IgD-negative memory B cell (primary cell): ENCODE measurements at regions not wholly inside any gene's neighbourhood (a gene's known extent, or its start where the extent isn't known, plus 50 kb on each side); places are given as distances from the start of the nearest gene placed in this dataset.
"Not testable (repeated sequence)": the region's sequence is repeated elsewhere in the genome, so short reads cannot be mapped to it uniquely, and the experiment has no call there.

ENCODE experiments used
- H3K27ac Mint-ChIP-seq, 3 donors: one replicate each; pipeline ENCODE4 v1.8.0; 2020 to 2022; ENCODE audit warnings: mild to moderate bottlenecking in 3 of 3, mixed read lengths in 3 of 3, moderate library complexity in 1 of 3
- H3K27me3 Mint-ChIP-seq: one replicate; pipeline ENCODE4 v1.8.0; 2021; ENCODE audit warnings: mixed read lengths
- H3K36me3 Mint-ChIP-seq: one replicate; pipeline ENCODE4 v1.8.0; 2020; ENCODE audit warnings: mild to moderate bottlenecking, mixed read lengths
- H3K4me1 Mint-ChIP-seq, 3 donors: one replicate each; pipeline ENCODE4 v1.8.0; 2020 to 2022; ENCODE audit warnings: mixed read lengths in 3 of 3, mild to moderate bottlenecking in 1 of 3
- H3K4me3 Mint-ChIP-seq, 4 donors: one replicate each; pipeline ENCODE4 v1.8.0; 2020 to 2022; ENCODE audit warnings: mild to moderate bottlenecking in 4 of 4, mixed read lengths in 4 of 4, moderate library complexity in 3 of 4
- H3K9me3 Mint-ChIP-seq, 3 donors: one replicate each; pipeline ENCODE4 v1.8.0; 2020 to 2021; ENCODE audit warnings: mixed read lengths in 3 of 3, mild to moderate bottlenecking in 1 of 3

DNA sequence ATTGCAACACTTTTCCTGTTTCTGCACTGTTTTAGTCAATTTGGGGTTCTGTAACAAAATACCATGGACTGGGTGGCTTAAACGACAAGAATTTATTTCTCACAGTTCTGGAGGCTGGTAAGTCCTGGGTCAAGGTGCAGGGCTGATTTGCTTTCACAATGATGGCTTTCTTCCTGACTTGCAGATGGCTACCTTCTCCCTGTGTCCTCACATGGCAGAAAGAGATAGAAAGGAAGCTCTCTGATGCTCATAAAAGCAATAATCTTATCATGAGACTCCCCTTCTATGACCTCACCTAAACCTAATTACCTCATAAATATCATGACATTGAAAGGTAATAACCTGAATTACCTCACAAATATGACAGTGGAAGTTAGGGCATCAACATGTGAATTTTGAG lies 511.5 kb upstream of the CITED2 start:
- no peaks in the 10 kb centered on the region for H3K27me3 Mint-ChIP-seq

GRCh38 chr6:139883776-139884175 lies 509.3 kb upstream of the CITED2 start:
- Mint-ChIP-seq H3K4me3 (peak overlapping the region in 2 of 4 donors; percentile 70 to 72), H3K27me3 (no peaks in the 10 kb centered on the region), H3K27ac (no peak overlapping the region), H3K4me1 (peaks cover 14 to 22% (median 20%) of the 10 kb centered on the region in 3 donors), H3K9me3 (no peaks in the 10 kb centered on the region), H3K36me3 (no peaks in the 10 kb centered on the region)

More for the DNA sequence above, 511.5 kb upstream of the CITED2 start:
- Mint-ChIP-seq H3K36me3 (no peaks in the 10 kb centered on the region), H3K4me1 (peaks cover 14 to 22% (median 20%) of the 10 kb centered on the region in 3 donors), H3K27ac (no peak overlapping the region), H3K9me3 (no peaks in the 10 kb centered on the region), H3K4me3 (no peak overlapping the region)

DNA sequence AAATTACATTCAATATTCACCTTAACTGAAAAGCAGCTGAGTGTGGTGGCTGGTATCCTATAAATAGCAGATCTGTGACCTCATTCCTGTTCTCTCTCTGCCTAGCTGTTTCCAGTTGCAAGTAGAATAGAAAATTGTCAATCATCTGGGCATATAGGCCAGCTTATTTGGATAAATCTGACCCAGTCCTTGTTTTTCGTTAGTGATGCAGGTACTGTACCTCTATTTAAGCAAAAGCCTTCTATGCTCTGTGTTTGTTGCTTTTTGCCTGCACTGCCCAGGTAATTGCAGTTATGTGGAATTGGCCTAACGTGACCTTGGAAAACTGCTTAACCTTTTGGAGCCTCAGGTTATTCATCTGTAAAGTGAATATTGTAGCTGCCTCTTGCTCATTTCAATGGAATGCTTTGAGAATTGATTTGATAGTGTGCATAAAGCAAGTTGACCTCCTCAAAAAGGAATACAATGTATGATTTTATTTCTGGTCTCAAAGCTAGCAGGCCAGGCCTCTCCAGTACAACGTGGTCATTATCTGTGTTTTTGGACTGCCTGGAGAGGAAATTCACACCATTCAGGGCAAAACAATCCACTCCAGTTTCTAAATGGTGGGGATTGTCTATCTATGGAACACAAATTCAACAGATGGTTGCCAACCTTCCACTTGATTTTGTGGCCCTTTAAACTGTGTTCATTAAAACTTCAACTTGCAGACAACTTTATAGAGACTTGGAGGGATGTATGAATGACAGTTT lies 508.7 kb upstream of the CITED2 start:
- peak overlapping the region in 2 of 4 donors; percentile 70 to 72 for H3K4me3 Mint-ChIP-seq
- no peaks in the 10 kb centered on the region for H3K9me3 Mint-ChIP-seq
- peaks cover 14 to 22% (median 20%) of the 10 kb centered on the region in 3 donors for H3K4me1 Mint-ChIP-seq
- H3K27me3 Mint-ChIP-seq = no peaks in the 10 kb centered on the region
- H3K36me3 Mint-ChIP-seq = no peaks in the 10 kb centered on the region
- H3K27ac Mint-ChIP-seq = no peak overlapping the region

DNA sequence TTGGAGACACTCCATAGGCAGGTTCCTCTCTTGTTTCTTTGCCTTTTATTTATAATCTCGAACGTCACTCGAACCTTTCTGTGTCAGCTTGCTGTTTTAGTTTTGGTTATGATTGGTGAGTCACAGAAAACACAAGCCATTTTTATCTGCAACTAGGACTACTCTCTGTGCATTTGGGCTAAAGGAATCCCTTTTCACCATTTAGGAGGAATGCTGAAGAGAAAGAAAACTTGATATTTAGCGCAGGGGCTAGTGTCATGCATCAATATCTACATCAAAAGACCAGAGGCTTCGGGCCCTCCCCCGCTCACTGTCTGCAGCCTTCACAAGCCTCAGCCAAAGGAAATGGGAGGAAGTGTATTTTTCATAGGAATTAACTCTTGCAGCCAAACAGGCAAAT lies 507.8 kb upstream of the CITED2 start:
- H3K9me3 Mint-ChIP-seq = no peaks in the 10 kb centered on the region
- H3K27me3 Mint-ChIP-seq = no peaks in the 10 kb centered on the region
- peaks cover 14 to 22% (median 20%) of the 10 kb centered on the region in 3 donors for H3K4me1 Mint-ChIP-seq
- peak overlapping the region in 1 of 3 donors; percentile 71 for H3K27ac Mint-ChIP-seq
- H3K36me3 Mint-ChIP-seq = no peaks in the 10 kb centered on the region
- peak overlapping the region in 1 of 4 donors; percentile 65 for H3K4me3 Mint-ChIP-seq

- Mint-ChIP-seq H3K4me3 (no peak overlapping the region), H3K36me3 (no peaks in the 10 kb centered on the region), H3K9me3 (no peaks in the 10 kb centered on the region), H3K4me1 (peaks cover 14 to 22% (median 20%) of the 10 kb centered on the region in 3 donors), H3K27me3 (no peaks in the 10 kb centered on the region), H3K27ac (no peak overlapping the region)
Measured at GRCh38 chr6:139881728-139882211, 507.3 kb upstream of the CITED2 start.

DNA sequence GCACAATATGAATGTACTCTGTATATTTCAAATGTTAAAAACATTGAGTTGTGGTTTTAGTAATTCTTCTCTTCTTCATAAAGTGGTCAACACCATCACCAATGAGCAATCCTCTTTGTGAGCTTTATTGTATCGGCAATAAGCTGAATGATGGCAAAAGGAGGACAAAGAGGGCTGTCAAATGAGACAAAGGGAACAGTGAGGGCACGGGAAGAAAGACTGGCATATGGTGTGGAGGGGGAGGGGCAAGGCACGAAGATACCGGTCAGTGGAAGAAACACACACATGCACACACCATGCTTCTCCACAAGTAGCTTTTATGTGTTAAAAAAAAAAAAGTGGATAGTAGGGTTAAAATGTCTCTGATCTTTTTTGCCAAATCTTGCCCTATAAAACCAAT lies 506.8 kb upstream of the CITED2 start:
- no peak overlapping the region for H3K4me3 Mint-ChIP-seq
- no peaks in the 10 kb centered on the region for H3K9me3 Mint-ChIP-seq
- H3K27ac Mint-ChIP-seq = no peak overlapping the region
- no peaks in the 10 kb centered on the region for H3K36me3 Mint-ChIP-seq
- H3K27me3 Mint-ChIP-seq = no peaks in the 10 kb centered on the region
- peaks cover 14 to 20% (median 19%) of the 10 kb centered on the region in 3 donors for H3K4me1 Mint-ChIP-seq

GRCh38 chr6:139879823-139880356 lies 505.4 kb upstream of the CITED2 start:
- Mint-ChIP-seq H3K27ac (no peak overlapping the region), H3K9me3 (no peaks in the 10 kb centered on the region), H3K4me1 (peaks cover 14 to 20% (median 14%) of the 10 kb centered on the region in 3 donors), H3K4me3 (no peak overlapping the region), H3K36me3 (no peaks in the 10 kb centered on the region), H3K27me3 (no peaks in the 10 kb centered on the region)

DNA sequence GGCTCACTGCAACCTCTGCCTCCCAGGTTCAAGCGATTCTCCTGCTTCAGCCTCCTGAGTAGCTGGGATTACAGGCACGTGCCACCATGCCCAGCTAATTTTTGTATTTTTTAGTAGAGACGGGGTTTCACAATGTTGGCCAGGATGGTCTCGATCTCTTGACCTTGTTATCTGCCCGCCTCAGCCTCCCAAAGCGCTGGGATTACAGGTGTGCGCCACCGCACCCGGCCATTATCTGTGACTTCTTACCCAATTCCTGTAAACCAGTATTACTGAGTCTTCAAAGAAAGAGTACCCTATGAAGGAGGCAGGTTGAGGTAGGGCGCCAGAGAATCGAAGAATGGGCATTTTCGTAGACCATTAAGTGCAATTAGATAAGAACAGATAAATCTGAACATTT lies 504.8 kb upstream of the CITED2 start:
- not testable (repeated sequence) for H3K27ac Mint-ChIP-seq, H3K4me3 Mint-ChIP-seq, H3K27me3 Mint-ChIP-seq, H3K9me3 Mint-ChIP-seq, H3K36me3 Mint-ChIP-seq
- H3K4me1 Mint-ChIP-seq = peaks cover 14 to 20% (median 14%) of the 10 kb centered on the region in 3 donors

DNA sequence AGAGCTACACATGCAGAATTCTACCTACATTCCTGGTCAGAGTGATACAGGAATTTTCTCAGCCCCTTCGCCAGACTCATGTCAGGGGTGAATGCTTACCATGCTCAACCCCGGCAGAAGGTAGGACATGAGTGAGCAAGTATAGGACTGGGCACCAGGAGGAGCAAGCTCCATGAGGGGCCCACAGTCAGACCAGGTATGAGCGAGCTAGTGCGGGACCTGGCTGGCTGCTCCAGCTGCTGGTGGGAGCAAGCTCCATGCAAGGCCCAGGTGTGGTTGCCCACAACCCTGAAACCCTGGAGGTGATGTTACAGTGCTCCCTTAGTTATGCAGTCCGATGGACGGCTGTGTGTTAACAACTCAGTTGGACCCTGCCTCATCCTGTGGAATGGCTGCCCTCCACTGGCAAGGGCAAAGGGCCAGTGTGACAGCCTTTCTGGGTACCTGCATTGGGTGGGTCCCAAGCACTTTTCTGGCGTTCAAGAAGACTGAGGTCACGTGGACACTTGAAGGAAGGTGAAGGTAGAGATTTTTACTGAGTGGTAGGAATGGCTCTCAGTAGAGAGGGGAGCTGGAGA lies 503.5 kb upstream of the CITED2 start:
- H3K36me3 Mint-ChIP-seq = no peaks in the 10 kb centered on the region
- H3K27me3 Mint-ChIP-seq = no peaks in the 10 kb centered on the region
- peak overlapping the region in 1 of 3 donors; percentile 18 for H3K27ac Mint-ChIP-seq
- no peak overlapping the region for H3K4me3 Mint-ChIP-seq
- H3K4me1 Mint-ChIP-seq = peaks cover 5 to 8% (median 6%) of the 10 kb centered on the region in 3 donors
- no peaks in the 10 kb centered on the region for H3K9me3 Mint-ChIP-seq

GRCh38 chr6:139872665-139873064 lies 498.2 kb upstream of the CITED2 start:
- Mint-ChIP-seq H3K27ac (no peak overlapping the region), H3K36me3 (no peaks in the 10 kb centered on the region), H3K27me3 (no peaks in the 10 kb centered on the region), H3K4me1 (peaks cover 0 to 4% (median 1%) of the 10 kb centered on the region in 3 donors), H3K9me3 (no peaks in the 10 kb centered on the region), H3K4me3 (no peak overlapping the region)

DNA sequence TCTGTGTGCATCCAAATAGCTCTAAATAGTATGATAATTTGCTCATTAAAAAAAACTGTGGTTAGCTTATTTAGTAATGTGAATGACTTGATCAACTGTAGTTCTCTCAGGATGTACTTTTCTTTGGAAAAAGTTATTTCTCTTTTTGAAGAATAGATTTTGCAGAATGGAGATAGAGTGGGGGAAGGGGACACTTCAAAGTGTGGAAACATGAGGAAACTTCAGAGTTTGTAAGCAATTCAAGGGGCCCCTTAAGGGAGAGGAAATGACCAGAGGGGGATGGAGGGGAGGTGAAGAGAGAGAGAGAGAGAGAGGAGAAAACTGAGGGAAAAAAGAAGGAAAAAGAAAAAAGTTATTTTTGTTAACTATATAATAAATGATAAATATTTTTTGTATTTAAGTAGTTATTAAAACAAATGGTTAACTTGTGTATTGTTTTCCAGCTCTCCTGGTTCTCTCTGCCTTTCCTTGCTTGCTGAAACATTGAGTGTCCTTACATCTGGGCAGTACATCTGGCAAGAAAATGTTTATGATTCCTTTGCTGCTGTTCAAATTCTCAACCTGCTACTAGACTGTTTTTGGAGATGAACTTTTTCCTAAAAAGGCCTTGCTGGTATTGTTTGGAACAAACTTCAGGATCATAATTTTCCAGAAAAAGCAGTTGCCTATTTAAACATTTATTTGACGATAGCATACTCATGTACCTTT lies 497.5 kb upstream of the CITED2 start:
- no peak overlapping the region for H3K27ac Mint-ChIP-seq
- no peaks in the 10 kb centered on the region for H3K36me3 Mint-ChIP-seq
- peaks cover 0 to 4% (median 1%) of the 10 kb centered on the region in 3 donors for H3K4me1 Mint-ChIP-seq
- no peak overlapping the region for H3K4me3 Mint-ChIP-seq
- no peaks in the 10 kb centered on the region for H3K27me3 Mint-ChIP-seq
- no peaks in the 10 kb centered on the region for H3K9me3 Mint-ChIP-seq

GRCh38 chr6:139871165-139871710 lies 496.8 kb upstream of the CITED2 start:
- H3K4me1 Mint-ChIP-seq = peaks cover 0 to 4% (median 1%) of the 10 kb centered on the region in 3 donors
- H3K27ac Mint-ChIP-seq = no peak overlapping the region
- no peaks in the 10 kb centered on the region for H3K9me3 Mint-ChIP-seq
- H3K27me3 Mint-ChIP-seq = no peaks in the 10 kb centered on the region
- H3K36me3 Mint-ChIP-seq = no peaks in the 10 kb centered on the region
- no peak overlapping the region for H3K4me3 Mint-ChIP-seq

GRCh38 chr6:139868576-139868975 lies 494.1 kb upstream of the CITED2 start:
- H3K27ac Mint-ChIP-seq = no peak overlapping the region
- H3K36me3 Mint-ChIP-seq = no peaks in the 10 kb centered on the region
- H3K27me3 Mint-ChIP-seq = no peaks in the 10 kb centered on the region
- peaks cover 0 to 4% (median 1%) of the 10 kb centered on the region in 3 donors for H3K4me1 Mint-ChIP-seq
- H3K4me3 Mint-ChIP-seq = no peak overlapping the region
- no peaks in the 10 kb centered on the region for H3K9me3 Mint-ChIP-seq

DNA sequence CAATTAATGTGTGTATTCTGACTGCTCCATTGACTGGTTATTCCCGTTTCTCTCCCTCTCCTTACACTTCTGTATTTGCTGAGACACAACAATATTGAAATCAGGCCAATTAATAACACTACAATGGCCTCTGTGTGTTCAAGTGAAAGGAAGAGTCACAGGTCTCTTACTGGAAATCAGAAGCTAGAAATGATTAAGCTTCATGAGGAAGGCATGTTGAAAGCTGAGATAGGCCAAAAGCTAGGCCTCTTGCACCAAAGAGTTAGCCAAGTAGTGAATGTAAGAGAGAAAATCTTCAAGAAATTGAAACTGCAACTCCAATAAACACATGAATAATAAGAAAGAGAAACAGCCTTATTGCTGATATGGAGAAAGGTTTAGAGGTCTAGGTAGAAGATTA lies 489.5 kb upstream of the CITED2 start:
- H3K27ac Mint-ChIP-seq = no peak overlapping the region
- H3K4me3 Mint-ChIP-seq = no peak overlapping the region
- no peaks in the 10 kb centered on the region for H3K4me1 Mint-ChIP-seq
- peaks cover 0 to 2% (median 0%) of the 10 kb centered on the region in 3 donors for H3K9me3 Mint-ChIP-seq
- peaks cover 4% of the 10 kb centered on the region for H3K36me3 Mint-ChIP-seq
- no peaks in the 10 kb centered on the region for H3K27me3 Mint-ChIP-seq

GRCh38 chr6:139863346-139863745 lies 488.9 kb upstream of the CITED2 start:
- peaks cover 4% of the 10 kb centered on the region for H3K36me3 Mint-ChIP-seq
- H3K27ac Mint-ChIP-seq = no peak overlapping the region
- H3K9me3 Mint-ChIP-seq = peaks cover 0 to 2% (median 0%) of the 10 kb centered on the region in 3 donors
- H3K27me3 Mint-ChIP-seq = no peaks in the 10 kb centered on the region
- H3K4me3 Mint-ChIP-seq = no peak overlapping the region
- no peaks in the 10 kb centered on the region for H3K4me1 Mint-ChIP-seq
